ENCODE measurements at regions not wholly inside any gene's neighbourhood (a gene's known extent, or its start where the extent isn't known, plus 50 kb on each side); places are given as distances from the start of the nearest gene placed in this dataset.

- TF ChIP-seq CTCF (IDR thresholded peaks at IDR 0.05; ENCODE audit: insufficient read depth, low read length), result no peak
- no peak for DNase-seq (ENCODE audit: low read depth)
- H3K4me3 ChIP-seq (ENCODE audit: low read depth, low read length), result no peak overlapping the region
Observed at GRCh38 chr2:128520340-128520739, 201.7 kb upstream of the HS6ST1 start.

- no peak for TF ChIP-seq CTCF (IDR thresholded peaks at IDR 0.05; ENCODE audit: insufficient read depth, low read length)
- no peak overlapping the region for H3K4me3 ChIP-seq (ENCODE audit: low read depth, low read length)
- no peak for DNase-seq (ENCODE audit: low read depth)
Observed at GRCh38 chr2:128520791-128521190, 202.1 kb upstream of the HS6ST1 start.

GRCh38 chr2:128521482-128521881 lies 202.8 kb upstream of the HS6ST1 start:
- no peak for TF ChIP-seq CTCF (IDR thresholded peaks at IDR 0.05; ENCODE audit: insufficient read depth, low read length)
- H3K4me3 ChIP-seq (ENCODE audit: low read depth, low read length), result no peak overlapping the region
- DNase-seq (ENCODE audit: low read depth), result no peak

GRCh38 chr2:128522829-128523228 lies 204.2 kb upstream of the HS6ST1 start:
- TF ChIP-seq CTCF (IDR thresholded peaks at IDR 0.05; ENCODE audit: insufficient read depth, low read length), result no peak
- no peak for DNase-seq (ENCODE audit: low read depth)
- no peak overlapping the region for H3K4me3 ChIP-seq (ENCODE audit: low read depth, low read length)

GRCh38 chr2:128523457-128523856 lies 204.8 kb upstream of the HS6ST1 start:
- H3K4me3 ChIP-seq (ENCODE audit: low read depth, low read length), result no peak overlapping the region
- DNase-seq (ENCODE audit: low read depth), result no peak
- TF ChIP-seq CTCF (IDR thresholded peaks at IDR 0.05; ENCODE audit: insufficient read depth, low read length), result no peak

- no peak overlapping the region for H3K4me3 ChIP-seq (ENCODE audit: low read depth, low read length)
- no peak for TF ChIP-seq CTCF (IDR thresholded peaks at IDR 0.05; ENCODE audit: insufficient read depth, low read length)
- no peak for DNase-seq (ENCODE audit: low read depth)
Observed at GRCh38 chr2:128524183-128524582, 205.5 kb upstream of the HS6ST1 start.

GRCh38 chr2:128525653-128526052 lies 207.0 kb upstream of the HS6ST1 start:
- no peak overlapping the region for H3K4me3 ChIP-seq (ENCODE audit: low read depth, low read length)
- no peak for DNase-seq (ENCODE audit: low read depth)
- no peak for TF ChIP-seq CTCF (IDR thresholded peaks at IDR 0.05; ENCODE audit: insufficient read depth, low read length)

All from fibroblast of the aortic adventitia (primary cell).